GM18505 (cell line): ENCODE measurements at regions not wholly inside any gene's neighbourhood (a gene's known extent, or its start where the extent isn't known, plus 50 kb on each side); places are given as distances from the start of the nearest gene placed in this dataset.

ENCODE experiments used
- ATAC-seq: cut with Tn5 transposase; IDR thresholded peaks from one replicate; pipeline ENCODE4 v1.9.1; 2021; ENCODE audit not compliant: unreplicated experiment
- POLR2A ChIP-seq: IDR thresholded peaks from 4 replicates; pipeline ENCODE4 v1.6.1; 2011; ENCODE audit warnings: borderline replicate concordance; ENCODE audit not compliant: insufficient read depth, insufficient read length; ENCODE audit errors: extremely low read depth

DNA sequence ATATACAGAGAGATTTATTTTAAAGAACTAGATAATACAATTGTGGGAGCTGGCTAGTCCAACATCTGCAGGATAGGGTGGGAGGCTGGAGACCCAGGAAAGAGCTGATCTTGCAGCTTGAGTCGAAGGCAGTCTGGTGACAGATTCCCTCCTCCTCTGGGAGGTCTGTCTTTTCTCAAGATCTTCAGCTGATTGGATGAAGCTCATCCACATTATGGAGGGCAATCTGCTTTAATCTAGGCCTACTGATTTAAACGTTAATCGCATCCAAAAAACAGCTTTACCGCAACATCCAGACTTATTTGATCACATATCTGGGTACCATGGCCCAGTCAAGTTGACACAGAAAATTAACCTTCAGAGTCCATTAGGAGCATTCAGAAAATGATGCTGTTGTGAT is 168.1 kb downstream of the ATPSCKMT start:
- no peak for ATAC-seq
- no peak for TF ChIP-seq POLR2A

DNA sequence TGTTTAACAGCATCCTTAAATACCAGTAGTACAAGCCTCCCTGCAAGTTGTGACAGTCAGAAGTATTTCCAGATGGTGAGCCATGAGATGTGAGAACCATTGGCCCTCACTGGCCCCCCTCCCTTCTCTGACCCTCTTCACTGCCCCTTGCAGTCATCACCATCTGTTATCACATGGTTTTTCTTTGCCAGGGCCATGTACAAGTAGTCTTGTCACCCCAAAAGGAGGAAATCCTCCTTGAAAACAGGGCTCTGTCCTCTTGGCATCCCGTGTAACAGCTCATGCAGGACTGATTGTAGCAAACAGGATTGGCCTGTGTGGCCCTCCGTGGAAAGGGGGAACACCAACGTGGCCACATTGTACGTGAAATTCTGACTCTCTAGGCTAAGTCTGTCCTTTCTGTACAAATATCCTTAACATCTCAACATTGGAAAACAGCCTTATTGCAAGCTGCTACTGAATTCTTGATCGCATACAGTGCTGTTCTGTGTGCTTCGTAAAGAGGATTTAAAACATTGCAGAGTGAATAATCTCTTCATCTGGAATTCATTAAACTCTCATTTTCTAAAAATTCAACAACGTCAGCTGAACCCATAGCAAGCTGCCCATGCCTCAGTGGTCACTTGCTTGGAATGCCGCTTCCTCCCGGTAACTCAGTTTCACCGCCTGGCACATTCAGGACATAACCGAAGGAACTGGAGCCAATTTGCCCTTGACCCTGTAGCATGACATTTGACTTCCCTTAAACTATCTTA is 171.7 kb downstream of the ATPSCKMT start:
- TF ChIP-seq POLR2A = no peak
- no peak for ATAC-seq

DNA sequence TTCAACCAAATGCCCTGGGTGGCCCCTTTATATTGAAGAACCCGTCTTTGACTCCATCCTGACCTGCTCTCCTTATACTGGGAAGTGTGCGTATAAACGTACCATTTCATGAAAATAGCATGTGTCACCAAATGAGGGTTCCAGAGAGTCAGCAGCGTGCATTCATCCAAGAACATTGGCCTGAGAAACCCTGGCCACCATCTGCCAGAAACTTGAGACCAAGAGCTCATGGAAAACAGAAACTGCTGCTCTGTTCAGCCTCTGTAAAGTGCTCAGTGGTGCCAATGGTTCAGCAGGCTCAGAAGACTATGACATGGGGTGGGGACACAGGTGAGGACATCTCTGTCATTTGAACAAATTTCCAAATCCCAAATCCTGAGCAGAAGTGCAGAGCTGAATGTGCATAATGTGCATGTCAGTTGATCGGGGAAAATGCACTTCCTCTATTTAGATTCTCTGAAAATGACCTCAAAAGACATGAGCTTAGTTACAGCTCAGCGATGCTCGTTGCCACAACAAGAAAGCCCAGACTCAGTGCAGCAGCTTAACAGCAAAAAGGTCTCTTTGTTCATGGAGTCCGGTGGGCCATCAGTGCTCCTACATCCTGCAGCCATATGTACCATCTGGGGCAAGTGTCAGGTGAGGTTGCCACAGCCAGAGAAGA is 176.1 kb downstream of the ATPSCKMT start:
- no peak for ATAC-seq
- TF ChIP-seq POLR2A = no peak

DNA sequence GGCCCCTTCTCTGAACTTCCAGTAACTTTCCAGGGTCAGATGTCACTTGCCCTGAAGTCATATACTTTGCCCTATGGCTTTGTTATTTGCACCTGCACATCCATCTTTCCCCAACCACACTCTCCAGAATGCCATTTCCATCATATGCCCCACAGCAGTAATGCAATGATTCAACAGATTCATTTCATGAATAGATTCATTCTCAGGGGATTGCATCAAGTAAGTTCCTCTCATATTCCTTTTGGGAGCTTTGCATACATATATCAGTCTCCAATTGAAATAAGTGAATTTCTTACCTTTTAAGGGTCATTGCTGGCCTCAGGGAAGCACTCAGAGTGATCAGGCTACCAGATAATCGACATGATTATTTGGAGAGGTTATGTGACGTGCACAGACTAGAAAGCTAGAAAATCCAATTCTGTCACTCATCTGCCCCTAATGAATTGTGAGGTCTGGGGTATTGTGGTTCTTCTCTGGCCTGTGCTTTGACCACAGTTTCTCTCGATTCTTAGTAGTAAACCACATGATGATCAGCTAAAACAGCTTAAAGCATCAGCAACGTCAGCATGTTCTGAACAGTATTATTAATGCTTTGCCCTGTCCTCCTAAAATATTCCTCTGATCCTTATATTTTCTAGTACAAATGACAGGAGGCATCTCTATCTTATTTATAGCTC is 179.9 kb downstream of the ATPSCKMT start:
- TF ChIP-seq POLR2A = no peak
- ATAC-seq = no peak

DNA sequence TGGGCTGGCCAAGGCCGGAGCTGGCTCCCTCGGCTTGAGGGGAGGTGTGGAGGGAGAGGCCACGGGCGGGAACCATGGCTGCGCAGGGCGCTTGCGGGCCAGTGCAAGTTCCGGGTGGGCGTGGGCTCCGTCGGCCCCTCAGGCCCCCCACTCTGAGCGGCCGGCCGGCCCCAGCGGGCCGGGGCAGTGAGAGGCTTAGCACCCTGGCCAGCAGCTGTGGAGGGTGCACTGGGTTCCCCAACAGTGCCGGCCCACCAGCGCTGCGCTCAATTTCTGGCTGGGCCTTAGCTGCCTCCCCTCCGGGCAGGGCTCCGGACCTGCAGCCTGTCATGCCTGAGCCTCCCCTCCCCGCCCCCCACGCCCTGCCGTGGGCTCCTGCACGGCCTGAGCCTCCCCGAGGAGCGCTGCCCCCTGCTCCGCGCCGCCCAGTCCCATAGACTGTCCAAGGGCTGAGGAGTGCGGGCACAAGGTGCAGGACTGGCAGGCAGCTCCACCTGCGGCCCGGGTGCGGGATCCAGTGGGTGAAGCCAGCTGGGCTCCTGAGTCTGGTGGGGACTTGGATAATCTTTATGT is 184.2 kb downstream of the ATPSCKMT start:
- no peak for TF ChIP-seq POLR2A
- ATAC-seq = no peak

DNA sequence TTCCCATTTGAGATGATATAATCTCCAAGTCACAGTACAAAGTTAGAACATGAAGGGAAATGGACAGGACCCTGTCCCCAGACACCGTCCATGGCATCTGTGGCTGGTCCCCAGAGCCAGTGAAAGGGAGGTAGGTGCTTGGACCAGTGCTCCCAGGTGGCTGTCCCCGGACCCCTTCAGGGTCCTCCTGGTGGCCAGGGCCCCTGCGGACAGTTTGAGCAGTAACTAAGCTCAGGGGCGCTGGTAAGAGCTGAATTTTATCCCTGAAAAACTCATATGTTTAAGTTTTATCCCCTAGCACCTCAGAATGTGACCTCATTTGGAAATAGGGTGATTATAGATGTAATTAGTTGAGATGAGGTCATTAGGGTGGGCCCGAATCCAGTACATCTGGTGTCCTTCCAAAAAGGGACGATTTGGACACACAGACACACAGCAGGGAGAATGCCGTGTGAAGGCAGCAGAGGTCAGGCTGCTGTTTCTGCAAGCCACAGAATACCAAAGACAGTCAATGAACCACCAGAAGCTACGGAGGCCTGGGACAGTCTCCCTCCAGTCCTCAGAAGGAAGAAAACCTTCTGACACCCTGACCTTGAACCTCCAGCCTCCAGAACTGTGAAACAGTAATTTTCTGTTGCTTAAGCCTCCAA is 185.0 kb downstream of the ATPSCKMT start:
- TF ChIP-seq POLR2A = no peak
- no peak for ATAC-seq

DNA sequence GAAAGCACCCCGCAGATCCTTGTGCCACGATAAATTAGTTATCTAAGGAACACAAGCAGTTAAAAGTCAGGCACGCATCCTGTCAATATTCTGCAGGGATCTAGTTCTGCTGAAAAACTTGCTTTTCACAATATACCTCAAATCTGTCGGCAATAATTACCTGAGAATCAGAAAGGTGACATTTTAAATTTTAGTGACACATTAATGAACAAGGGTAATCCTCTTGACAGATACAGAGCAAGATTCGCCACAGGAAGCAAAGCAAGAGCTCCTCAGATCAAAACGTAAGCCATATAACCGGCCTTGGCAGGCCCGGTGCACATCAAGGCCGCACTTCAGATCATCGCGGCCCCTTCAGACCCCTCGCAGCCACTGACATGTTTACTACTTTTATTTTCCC is 185.7 kb downstream of the ATPSCKMT start:
- ATAC-seq = no peak
- no peak for TF ChIP-seq POLR2A

DNA sequence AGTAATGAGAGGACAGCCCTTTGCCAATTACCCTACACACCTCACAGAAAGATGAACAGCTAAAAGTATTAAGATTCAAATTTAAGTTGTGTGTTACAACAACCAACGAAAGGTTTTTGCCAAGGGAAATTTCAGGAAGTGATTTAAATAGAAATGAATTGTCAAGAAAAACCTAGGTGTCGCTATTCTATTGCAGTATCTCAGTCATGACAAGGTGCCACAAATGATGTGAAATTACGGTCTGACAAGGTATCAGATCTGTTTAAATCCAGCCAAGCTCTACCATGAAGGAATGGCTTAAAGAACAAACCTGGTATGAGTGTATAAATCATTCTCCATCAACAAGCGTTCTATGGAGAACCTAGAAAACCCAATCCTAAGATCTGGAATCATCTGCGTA is 189.7 kb downstream of the ATPSCKMT start:
- no peak for ATAC-seq

DNA sequence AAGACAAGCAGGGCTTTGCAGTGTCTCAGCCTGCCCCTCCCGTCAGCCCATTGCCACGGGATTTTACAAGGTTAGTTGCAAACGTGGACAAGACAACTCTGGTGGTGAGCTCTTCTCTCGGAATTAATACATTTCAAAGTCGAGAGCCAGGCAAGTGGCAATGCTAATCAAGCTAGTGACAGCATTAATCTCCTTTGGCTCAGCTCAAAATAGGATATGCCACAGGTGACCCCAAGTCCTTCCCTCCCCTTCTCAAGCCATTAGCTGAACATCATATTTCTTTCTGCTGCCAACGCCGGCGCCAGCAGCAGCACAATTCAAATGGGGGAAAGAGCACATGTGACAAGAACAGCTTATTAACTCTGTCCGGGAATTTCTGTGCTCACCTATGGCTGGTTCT is 190.1 kb downstream of the ATPSCKMT start:
- TF ChIP-seq POLR2A = no peak
- no peak for ATAC-seq

More for the DNA sequence above, 189.7 kb downstream of the ATPSCKMT start:
- no peak for TF ChIP-seq POLR2A

DNA sequence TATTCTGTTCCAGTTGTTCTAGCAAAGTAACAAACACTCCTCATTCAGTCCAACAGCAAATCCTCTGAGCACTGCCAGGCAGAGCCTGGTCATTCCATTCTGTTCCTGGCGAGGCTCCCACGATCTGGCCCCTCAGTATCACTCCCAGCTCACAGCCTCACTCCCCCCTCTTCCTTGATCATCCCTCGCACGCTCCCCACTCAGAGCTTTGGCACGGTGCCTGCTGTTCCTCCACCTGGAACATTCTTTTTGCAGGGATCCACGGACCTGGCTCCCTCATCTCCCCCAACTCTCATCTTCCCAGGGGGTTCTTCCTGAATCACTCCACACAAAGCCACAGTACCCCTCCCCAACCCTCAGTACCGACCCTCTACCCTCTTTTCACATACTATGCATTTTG is 192.3 kb downstream of the ATPSCKMT start:
- no peak for TF ChIP-seq POLR2A
- no peak for ATAC-seq

DNA sequence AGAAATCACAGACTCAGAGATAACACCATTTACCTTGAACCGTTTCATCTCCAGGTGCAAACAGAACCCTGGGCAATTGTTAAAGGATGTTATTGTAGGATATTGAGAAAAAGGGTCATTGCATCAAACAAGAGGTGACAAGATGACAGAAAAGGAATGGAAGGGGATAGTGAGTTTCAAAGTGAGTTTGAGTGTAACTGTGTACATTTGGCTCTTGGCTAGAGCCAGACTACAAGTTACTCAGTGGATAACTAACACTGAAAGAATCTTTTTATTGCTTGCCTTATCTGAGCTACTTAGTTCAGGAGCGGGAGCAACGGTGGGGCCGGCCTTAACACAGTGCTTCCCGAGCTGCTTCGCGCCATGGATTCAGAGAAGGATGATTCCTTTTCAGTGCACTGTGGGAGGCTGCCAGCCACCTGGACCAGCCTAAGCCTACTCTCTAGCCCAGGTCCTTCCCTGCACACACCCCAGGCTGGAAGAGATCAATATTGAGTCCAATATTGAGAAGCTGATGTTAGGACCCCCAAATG is 193.4 kb downstream of the ATPSCKMT start:
- ATAC-seq = no peak
- TF ChIP-seq POLR2A = no peak

DNA sequence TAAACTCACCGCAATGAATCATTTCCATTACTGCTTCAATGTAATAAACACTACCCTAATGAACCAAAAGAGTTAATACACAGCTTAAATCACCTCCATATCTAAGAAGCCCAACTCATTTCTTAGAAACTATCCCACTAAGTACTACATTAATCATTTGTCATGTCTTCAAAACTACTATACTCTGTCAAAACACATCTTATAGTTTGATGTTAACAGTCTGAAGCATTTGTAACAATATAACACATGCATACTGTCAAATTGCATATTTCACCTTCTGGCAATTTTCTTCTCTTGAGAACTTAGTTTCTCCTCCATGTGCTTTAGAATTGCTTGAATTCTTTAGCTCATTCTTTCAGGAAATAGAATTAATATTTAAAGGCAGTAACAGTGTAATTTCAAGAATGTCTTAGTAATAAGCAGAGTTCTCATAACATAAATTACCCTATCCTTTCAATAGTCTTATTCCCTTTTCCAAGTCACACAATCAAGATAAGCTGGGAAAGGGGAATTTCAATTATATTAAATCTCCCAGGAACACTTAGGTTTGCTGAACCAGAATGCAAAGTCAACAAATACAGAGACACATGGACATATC is 199.7 kb downstream of the ATPSCKMT start:
- no peak for ATAC-seq
- TF ChIP-seq POLR2A = no peak

DNA sequence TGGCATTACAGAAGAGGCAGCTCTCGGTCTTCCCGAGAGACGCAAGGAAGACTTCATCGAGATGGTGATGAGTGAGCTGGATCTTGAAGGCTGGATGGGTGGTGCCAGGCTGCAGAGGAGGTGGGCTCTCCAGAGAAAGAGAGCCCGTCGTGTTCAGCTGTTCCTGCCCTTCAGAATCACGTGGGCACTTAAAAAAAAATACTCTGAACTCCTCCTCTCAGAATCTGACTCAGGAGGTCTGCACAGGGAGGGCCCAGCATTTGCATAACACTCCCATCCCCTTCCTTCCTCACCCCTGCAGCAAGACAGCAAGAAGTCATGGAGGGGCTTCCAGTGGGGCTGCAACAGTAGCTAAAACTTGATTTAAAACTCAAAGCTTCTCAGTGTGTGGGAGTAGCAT is 203.0 kb downstream of the ATPSCKMT start:
- no peak for TF ChIP-seq POLR2A
- ATAC-seq = no peak

DNA sequence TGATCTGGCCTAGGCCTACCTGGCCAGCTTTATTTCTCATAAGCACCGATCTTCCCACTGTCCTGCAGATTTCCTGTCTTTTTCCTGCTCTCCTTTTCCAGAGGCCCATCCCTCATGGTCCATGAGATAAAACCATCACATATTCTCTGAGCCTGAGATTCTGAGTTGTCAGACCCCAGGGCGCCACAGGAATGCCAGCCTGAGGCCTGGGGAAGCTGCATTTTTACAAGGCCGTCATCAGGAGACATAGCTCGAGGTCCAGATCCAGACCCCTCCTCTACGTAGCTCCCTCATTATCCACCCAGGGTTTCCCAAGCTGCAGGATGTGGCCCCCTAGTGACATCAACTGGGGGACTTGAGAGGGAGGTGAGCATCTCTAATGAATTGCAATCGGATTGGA is 204.3 kb downstream of the ATPSCKMT start:
- TF ChIP-seq POLR2A = no peak
- no peak for ATAC-seq
